CD1c-positive myeloid dendritic cell (primary cell): ENCODE measurements at regions not wholly inside any gene's neighbourhood (a gene's known extent, or its start where the extent isn't known, plus 50 kb on each side); places are given as distances from the start of the nearest gene placed in this dataset.
"Not testable (repeated sequence)": the region's sequence is repeated elsewhere in the genome, so short reads cannot be mapped to it uniquely, and the experiment has no call there.

ENCODE experiments used
- DNase-seq: peaks from one replicate; pipeline ENCODE4 v3.0.0-alpha.2; 2016; ENCODE audit errors: extremely low spot score

DNA sequence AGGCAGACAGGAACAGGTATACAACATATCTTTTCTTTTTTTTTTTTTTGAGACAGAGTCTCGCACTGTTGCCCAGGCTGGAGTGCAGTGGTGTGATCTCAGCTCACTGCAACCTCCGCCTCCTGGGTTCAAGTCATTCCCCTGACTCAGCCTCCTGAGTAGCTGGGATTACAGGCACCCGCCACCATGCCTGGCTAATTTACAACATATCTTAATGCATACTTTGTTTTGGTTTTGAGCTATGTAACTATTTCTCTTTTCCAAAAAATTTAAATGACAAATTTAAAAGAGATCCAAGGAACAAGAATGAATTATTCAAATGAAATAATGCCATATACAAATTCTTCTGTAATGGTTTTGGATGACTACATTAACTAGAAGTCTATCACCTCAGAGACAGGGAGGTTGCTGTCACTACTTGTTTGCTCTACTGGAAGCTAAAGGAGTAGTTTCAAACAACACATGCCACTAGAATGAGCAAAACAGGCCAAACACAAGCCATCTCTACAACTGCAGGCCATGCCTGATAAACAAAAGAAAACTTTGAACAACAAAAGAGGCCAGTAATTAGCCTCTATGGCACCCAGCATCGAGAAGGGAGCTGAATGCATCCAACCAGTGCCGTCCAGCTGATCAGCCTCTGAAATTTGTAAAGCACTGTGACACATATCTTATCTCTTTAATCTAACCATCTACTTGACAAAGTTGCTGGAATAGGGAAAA, 133.6 kb upstream of the VOPP1 start:
- DNase-seq, result not testable (repeated sequence)

GRCh38 chr7:55702831-55703230, 130.5 kb upstream of the VOPP1 start:
- DNase-seq, result not testable (repeated sequence)

- DNase-seq, result not testable (repeated sequence)
These were observed 127.1 kb upstream of the VOPP1 start for GRCh38 chr7:55699450-55699842.

DNA sequence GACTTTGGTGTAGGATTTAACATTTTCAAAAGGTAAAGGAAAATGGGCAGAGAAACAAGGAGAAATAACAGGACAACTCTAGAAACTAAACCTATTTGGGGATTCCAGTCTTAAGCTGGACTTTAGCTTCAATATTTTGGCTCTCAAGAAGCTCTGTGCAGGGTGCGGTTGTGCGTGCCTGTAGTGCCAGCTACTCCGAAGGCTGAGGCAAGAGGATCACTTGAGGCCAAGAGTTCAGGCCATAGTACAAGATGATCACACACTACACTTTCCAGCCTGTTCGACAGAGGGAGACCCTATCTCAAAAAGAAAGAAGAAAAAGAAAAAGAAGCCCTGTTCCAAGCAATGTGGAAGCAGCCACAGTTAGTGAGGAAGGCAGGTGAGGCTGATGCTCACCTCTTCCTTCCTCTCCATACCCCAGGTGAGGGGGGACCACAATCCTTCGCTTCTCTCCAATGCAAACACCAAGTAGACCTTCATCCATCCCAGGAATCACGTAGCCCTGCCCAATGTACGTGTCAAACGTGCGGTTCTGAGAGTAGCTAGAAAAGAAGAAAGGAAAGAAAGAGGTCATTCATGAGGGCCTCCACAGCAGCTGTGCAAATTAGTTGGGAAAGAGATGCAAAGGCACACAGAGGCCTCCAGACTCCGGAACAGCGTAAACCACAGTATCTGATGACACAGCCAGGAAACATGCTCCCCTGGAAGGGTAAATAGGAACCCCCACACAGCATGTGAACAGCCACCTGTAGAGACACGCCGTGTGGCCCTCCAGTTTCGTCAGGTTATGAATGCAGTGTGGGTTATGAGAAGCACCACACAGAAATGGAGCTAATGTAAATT, 126.5 kb upstream of the VOPP1 start:
- DNase-seq, result not testable (repeated sequence)

- DNase-seq, result not testable (repeated sequence)
These were observed 123.8 kb upstream of the VOPP1 start for GRCh38 chr7:55695893-55696701.

DNA sequence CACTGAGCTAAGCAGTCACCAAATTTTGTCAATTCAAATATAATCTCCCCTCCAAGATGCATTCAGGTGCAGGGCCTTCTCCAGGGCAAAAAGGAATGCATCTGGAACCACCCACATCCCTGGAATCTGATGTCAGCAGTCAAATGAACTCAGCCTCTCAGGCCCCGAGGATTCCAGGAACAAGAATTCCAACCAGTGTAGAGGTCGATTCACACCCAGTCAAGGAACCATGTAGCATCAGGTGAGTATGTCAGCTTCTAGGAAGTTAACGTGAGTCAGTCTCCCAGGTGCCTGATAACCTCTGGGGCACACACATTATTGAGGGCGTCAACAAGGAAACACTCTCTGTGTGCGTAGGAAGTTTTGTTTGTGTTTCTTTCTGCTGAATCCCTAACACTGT, 122.2 kb upstream of the VOPP1 start:
- DNase-seq, result not testable (repeated sequence)

GRCh38 chr7:55688684-55689681, 116.7 kb upstream of the VOPP1 start:
- DNase-seq, result not testable (repeated sequence)

- DNase-seq, result not testable (repeated sequence)
These were observed 116.0 kb upstream of the VOPP1 start for GRCh38 chr7:55688261-55688660.

GRCh38 chr7:55687252-55687651, 115.0 kb upstream of the VOPP1 start:
- DNase-seq, result not testable (repeated sequence)

- not testable (repeated sequence) for DNase-seq
These were observed 114.5 kb upstream of the VOPP1 start for GRCh38 chr7:55686771-55687170.

GRCh38 chr7:55683501-55683900, 111.2 kb upstream of the VOPP1 start:
- DNase-seq, result not testable (repeated sequence)

DNA sequence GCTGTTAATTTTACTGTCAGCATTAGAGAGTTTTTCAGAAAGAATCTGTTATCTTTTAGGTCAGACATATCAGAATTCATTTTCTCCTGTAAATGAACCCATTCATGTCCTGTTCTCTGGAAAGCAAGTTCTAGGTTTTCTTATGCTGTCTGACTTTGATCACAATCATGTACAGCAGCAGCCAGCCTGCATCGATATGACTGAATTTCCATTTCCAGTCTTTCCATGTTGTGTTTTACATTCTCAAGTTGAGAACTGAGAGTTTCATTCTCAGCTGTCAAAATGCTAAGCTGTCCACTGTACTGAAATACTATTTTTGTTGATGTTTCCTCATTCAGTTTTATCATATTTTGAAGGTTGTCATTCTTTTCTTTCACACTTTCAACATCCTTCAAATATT, 103.3 kb upstream of the VOPP1 start:
- DNase-seq, result not testable (repeated sequence)

GRCh38 chr7:55673525-55673924, 101.2 kb upstream of the VOPP1 start:
- not testable (repeated sequence) for DNase-seq

DNA sequence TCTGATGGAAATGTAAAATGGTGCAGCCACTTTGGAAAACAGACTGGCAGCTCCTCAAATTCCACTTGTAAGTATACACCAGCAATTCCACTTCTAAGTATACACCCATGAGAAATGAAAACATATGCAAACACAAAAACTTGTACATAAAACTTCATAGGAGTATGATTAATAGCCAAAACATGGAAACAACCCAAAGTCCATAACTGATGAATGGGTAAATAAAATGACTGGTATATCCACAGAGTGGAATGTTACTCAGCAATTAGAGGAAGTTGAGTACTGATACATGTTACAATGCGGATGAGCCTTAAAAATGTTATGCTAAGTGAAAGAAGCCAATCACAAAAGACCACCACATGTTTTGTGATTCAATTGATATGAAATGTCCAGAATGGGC, 99.8 kb upstream of the VOPP1 start:
- DNase-seq, result not testable (repeated sequence)

GRCh38 chr7:55657654-55658053, 85.4 kb upstream of the VOPP1 start:
- no peak for DNase-seq

- DNase-seq, result no peak
These were observed 78.8 kb upstream of the VOPP1 start for GRCh38 chr7:55651057-55651456.

GRCh38 chr7:55649238-55649637, 76.9 kb upstream of the VOPP1 start:
- DNase-seq, result no peak

DNA sequence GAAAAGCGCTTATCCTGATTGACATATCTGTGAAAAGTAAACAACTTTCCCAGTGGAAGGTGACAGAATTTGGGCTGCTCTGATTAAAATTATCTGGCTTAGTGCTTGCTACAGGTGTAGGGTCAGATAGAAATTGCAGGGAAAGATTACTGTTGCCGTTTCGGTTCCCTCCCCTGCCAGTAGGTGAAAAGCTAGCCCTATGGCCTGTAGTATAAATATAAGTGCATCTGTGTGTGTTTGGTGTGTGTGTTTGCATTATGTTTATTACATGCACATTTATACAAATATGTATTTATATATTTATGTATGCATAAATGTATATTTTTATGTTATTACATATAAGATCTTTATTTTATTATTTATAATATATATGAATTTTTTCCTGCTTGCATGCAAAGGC, 72.3 kb upstream of the VOPP1 start:
- no peak for DNase-seq

- no peak for DNase-seq
These were observed 70.0 kb upstream of the VOPP1 start for GRCh38 chr7:55642266-55642665.

DNA sequence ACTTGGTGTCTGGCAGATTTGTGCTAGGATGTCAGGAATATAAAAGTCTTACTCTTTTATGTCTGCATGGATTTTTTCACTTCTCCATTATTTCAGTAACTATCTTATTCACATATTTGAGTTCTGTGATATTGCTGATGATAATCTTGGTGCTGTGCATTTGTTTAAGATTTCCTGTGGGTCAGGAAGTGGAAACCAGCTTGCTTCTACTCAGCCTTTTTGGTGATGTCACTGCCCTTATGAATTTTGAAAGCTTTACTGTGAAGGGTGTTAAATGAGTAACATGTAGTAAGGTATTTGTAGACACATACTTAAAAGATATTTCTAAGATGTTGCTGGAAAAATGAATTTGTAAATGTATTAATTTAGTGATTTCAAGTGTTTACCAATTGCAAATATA, 69.5 kb upstream of the VOPP1 start:
- no peak for DNase-seq

- peak; percentile 71 for DNase-seq
These were observed 69.0 kb upstream of the VOPP1 start for GRCh38 chr7:55641273-55641691.
